Glutamatergic neuron (in vitro differentiated cells): ENCODE measurements at regions not wholly inside any gene's neighbourhood (a gene's known extent, or its start where the extent isn't known, plus 50 kb on each side); places are given as distances from the start of the nearest gene placed in this dataset.

Source experiments
- DNase-seq: peaks from one replicate; pipeline ENCODE4 v3.0.0; 2022
- H3K27ac Mint-ChIP-seq: one replicate; pipeline ENCODE4 v1.8.0; 2020; ENCODE audit warnings: mild to moderate bottlenecking, mixed read lengths, inconsistent platforms; ENCODE audit not compliant: unreplicated experiment
- H3K27me3 Mint-ChIP-seq: one replicate; pipeline ENCODE4 v1.8.0; 2020; ENCODE audit warnings: mild to moderate bottlenecking, moderate library complexity, mixed read lengths, inconsistent platforms; ENCODE audit not compliant: unreplicated experiment
- H3K36me3 Mint-ChIP-seq: one replicate; pipeline ENCODE4 v1.8.0; 2020; ENCODE audit warnings: mild to moderate bottlenecking, mixed read lengths, inconsistent platforms; ENCODE audit not compliant: unreplicated experiment
- H3K4me1 Mint-ChIP-seq: one replicate; pipeline ENCODE4 v1.8.0; 2020; ENCODE audit warnings: mild to moderate bottlenecking, low read depth, mixed read lengths, inconsistent platforms; ENCODE audit not compliant: unreplicated experiment
- H3K4me3 Mint-ChIP-seq: one replicate; pipeline ENCODE4 v1.8.0; 2020; ENCODE audit warnings: mild to moderate bottlenecking, mixed read lengths, inconsistent platforms; ENCODE audit not compliant: unreplicated experiment
- H3K9me3 Mint-ChIP-seq: one replicate; pipeline ENCODE4 v1.8.0; 2020; ENCODE audit warnings: mild to moderate bottlenecking, moderate library complexity, mixed read lengths, inconsistent platforms; ENCODE audit not compliant: unreplicated experiment
- CTCF ChIP-seq: fragments of 200-600 bp; sonication (generic); IDR thresholded peaks from one replicate; pipeline ENCODE4 v1.5.0; 2021; ENCODE audit not compliant: partially characterized antibody, unreplicated experiment

DNA sequence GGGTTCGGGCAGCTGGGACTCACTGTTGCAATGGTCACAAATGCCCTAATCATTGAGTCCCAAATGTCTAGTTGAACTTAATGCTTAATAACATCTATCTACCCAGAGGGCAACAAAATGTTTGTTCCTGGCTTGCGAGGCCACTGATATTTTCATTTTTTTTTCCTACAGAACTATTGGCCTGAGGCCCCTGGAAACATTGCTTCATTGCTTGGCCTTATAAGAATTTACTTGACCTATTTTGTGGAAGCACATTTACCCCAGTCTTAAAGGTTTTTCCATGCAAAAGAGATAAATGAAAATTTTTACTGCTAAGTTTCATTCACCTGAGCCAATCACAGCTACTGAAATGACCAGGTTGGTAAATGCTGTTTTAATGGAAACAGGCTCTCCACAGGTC is 133.1 kb upstream of the RIPOR2 start:
- Mint-ChIP-seq H3K4me3 (no peak overlapping the region), H3K27me3 (no peaks in the 10 kb centered on the region), H3K27ac (no peak overlapping the region), H3K36me3 (no peaks in the 10 kb centered on the region), H3K4me1 (no peaks in the 10 kb centered on the region), H3K9me3 (no peaks in the 10 kb centered on the region)
- no peak for TF ChIP-seq CTCF
- no peak for DNase-seq

- peaks cover 4% of the 10 kb centered on the region for H3K27me3 Mint-ChIP-seq
- TF ChIP-seq CTCF: peak; percentile 92
- H3K9me3 Mint-ChIP-seq: no peaks in the 10 kb centered on the region
- DNase-seq: peak; percentile 75
- H3K4me1 Mint-ChIP-seq: no peaks in the 10 kb centered on the region
- H3K36me3 Mint-ChIP-seq: no peaks in the 10 kb centered on the region
- no peak overlapping the region for H3K4me3 Mint-ChIP-seq
- no peak overlapping the region for H3K27ac Mint-ChIP-seq
Measured at GRCh38 chr6:25070547-25071366, 135.0 kb upstream of the RIPOR2 start.

- no peak for DNase-seq
- Mint-ChIP-seq H3K27me3 (peaks cover 4% of the 10 kb centered on the region), H3K9me3 (no peaks in the 10 kb centered on the region), H3K4me3 (no peak overlapping the region), H3K4me1 (peaks cover 2% of the 10 kb centered on the region), H3K36me3 (no peaks in the 10 kb centered on the region), H3K27ac (no peak overlapping the region)
- TF ChIP-seq CTCF: no peak
Measured at GRCh38 chr6:25078141-25078540, 142.4 kb upstream of the RIPOR2 start.

DNA sequence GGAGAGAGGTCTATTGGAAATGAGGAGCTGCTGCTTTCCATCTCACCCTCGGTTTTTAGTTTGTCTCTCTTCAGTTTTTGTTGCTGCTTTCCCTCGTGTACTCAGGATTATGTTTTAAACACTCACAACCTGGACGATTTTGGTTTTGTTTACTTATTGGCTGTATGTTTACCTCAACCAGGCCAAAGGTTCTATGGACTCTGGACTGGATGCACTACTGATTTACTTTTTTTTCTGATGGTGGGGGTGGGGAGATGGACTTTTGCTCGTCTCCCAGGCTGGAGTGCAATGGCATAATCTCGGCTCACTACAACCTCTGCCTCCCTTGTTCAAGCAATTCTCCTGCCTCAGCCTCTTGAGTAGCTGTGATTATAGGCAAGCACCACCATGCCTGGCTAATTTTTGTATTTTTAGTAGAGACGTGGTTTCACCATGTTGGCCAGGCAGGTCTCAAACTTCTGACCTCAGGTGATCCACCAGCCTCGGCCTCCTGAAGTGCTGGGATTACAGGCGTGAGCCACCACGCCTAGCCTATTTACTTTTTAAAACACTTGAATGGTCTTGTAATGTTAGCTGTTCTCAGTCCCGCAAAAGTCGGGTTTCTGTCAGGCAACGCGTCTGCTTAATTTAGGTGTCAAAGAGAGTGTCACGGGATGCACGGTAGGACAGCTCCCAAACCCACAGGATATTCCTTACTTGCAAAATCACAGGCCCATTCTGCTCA is 148.2 kb upstream of the RIPOR2 start:
- Mint-ChIP-seq H3K9me3 (no peaks in the 10 kb centered on the region), H3K27ac (no peak overlapping the region), H3K4me1 (no peaks in the 10 kb centered on the region), H3K36me3 (no peaks in the 10 kb centered on the region), H3K4me3 (no peak overlapping the region), H3K27me3 (no peaks in the 10 kb centered on the region)
- no peak for DNase-seq
- no peak for TF ChIP-seq CTCF

DNA sequence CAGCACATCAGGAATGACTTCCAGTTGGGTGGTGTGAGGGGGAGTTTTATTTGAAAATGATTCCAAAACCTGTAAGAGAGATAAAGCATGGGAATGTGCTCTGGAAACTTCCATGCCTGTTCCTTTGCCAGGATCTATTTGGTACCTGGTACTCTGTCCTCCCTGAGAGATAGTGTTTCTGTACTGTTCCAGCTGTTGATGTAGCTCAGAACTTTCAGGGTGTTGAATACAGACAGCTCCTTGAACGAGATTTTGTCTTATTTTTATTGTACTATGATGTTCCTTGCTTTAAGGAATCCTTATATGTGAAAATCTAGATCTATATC is 148.7 kb upstream of the RIPOR2 start:
- DNase-seq: no peak
- H3K4me3 Mint-ChIP-seq: no peak overlapping the region
- no peaks in the 10 kb centered on the region for H3K36me3 Mint-ChIP-seq
- no peaks in the 10 kb centered on the region for H3K27me3 Mint-ChIP-seq
- TF ChIP-seq CTCF: no peak
- no peaks in the 10 kb centered on the region for H3K9me3 Mint-ChIP-seq
- H3K4me1 Mint-ChIP-seq: no peaks in the 10 kb centered on the region
- H3K27ac Mint-ChIP-seq: no peak overlapping the region
